HG03575 (cell line): ENCODE measurements at regions not wholly inside any gene's neighbourhood (a gene's known extent, or its start where the extent isn't known, plus 50 kb on each side); places are given as distances from the start of the nearest gene placed in this dataset.

ENCODE experiments used
- ATAC-seq: cut with Tn5 transposase; IDR thresholded peaks from one replicate; pipeline ENCODE4 v1.9.1; 2021; ENCODE audit not compliant: unreplicated experiment, insufficient number of reproducible peaks, low FRiP score; ENCODE audit errors: extremely low read depth

DNA sequence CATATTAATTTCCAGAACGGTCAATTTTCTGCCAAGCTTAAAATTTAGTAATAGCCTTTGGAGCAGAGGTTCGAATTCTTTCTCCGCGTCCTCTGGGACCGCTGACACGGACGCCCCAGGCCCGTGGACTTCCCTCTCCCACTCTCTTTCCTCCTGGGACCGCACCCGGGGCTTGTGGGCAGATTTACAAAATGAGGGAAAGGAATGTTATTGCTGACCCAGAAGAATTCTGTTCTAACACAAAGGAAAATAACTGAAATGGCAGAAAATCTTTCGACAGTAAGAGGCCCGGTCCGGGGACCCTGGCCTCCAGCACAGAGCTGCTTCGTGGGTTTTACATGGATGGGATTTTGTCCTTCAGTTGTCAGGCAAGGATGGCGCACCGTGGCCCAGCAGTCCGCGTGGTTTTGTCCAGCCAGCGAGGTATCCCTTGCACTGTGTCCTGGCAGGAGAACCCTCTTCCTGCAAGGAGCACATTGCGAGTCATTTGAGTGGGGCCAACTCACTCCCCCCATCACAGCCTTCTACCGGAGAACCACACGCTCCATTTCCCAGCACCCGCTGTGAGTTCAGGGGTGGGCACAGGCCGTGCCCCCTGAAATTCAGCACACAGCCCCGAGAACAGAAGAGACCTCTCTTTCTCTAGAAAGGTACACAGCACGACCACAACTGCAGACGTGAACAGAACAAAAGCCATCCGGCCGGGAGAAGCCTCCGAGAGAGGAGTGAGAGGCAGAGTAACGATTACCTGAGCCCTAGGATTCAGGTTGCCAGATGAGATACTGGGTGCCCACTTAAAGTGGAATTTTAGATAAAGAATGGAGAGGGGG, 106.0 kb upstream of the AFDN start:
- no peak for ATAC-seq

DNA sequence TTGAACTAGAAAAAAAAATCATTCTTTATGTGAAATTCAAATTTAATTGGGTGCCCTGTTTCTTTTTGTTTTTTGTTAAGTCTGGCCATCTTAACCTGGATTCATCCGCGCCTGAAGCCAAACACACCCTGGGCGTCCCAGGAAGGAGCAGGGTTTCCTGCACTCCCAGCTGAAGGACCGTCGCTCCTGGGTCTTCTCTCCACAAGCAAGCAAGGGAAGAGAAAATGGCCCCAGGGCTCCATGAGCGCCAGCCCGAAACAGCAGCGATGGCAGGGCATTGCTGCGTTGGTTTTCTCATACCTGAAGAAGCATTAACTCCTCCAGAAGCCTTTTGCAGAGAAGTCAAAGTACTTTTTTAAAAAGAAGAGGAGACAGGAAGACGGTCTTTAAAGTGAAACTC, 105.4 kb upstream of the AFDN start:
- ATAC-seq = no peak

- ATAC-seq = no peak
Measured at GRCh38 chr6:167722634-167723309, 103.9 kb upstream of the AFDN start.

DNA sequence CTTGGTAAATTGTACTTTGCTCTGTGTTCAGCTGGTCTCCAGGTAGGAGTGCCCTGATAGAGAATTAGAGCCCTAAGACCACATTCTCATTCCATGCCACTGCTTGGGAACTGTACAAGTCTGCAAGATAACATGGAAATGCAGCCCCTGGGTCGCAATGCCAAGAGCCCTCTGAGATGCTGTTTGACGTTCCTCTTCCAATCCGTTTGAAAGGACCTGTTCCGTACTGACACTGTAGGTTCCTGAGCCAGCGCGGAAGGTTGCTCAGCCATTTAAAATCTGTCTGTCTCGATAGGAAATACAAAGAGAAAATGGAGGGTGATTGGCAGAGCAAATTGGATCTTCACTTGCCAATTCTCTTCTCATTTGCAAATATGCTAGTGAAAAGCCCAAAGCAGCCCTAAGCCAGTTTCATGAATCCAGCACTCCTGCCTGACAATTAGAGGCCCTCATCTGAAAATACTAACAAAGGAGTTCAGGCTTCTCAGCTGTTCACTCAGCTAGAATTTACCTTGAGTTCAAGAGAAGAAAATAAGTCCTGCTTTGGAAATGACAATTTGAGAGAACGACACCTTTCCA, 100.6 kb upstream of the AFDN start:
- no peak for ATAC-seq

- no peak for ATAC-seq
Measured at GRCh38 chr6:167730441-167730840, 96.3 kb upstream of the AFDN start.

- no peak for ATAC-seq
Measured at GRCh38 chr6:167731216-167731615, 95.5 kb upstream of the AFDN start.

- no peak for ATAC-seq
Measured at GRCh38 chr6:167731731-167732422, 94.8 kb upstream of the AFDN start.

DNA sequence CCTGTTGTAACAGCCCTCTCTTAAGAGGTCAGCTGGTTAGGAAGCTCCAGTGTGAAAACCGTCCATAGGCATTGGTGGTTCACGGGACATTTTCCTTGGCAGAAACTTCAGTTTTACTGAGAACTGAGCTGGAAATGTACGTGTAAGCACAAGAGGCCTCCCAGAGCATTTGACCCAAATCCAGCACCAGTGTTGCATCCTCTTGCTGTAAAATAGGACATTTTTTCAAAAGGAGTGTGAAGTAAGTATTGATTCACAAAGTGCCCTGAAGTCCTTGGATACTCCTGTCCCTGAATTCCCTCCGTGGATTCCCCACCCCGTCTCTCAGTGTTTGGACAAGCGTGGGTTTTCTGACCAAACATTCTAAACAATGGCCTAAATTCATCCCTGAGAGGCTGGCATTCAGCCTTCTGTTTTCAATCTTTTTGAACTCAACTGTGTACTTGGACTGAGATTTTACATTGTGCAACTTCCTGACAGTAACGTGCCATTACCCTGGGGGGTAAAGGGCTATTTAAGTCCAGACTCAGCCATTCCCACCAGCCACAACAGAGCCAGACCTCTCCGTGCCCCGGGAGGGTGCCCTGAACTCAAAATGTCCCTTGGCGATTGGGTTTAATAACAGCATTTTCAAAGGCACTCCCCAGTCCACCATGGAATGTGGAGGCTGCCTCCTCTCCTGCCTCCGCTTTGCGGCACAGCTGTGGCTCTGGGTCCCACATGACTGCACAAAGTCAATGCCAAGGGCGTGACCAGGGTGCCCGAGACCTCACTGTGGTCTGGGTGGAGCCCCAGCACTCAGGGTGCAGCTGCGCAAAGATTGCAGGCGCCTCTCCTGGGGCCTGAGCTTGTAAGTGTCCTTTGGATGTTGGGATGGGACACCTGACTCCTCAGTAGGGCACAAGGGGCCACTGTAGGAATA, 92.7 kb upstream of the AFDN start:
- no peak for ATAC-seq

DNA sequence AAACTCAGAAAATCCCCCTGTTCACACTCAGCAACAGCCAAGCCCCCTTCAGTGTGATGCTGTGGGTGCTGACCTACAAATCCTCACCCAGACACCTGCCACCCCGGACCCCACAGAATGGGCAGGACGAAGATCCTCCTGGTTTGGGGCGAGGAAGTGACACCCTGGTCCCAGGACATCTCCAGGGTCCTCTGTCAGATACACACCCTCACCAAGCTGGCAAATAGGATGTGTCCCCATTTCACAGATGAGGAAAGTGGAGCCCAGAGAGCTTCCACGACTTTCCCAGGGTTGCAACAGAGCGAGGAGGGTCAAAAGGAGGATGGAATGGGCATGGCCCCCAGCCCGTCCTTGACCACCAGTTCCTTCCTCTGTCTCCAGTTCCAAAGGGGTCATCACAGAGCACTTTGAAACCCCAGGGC, 92.0 kb upstream of the AFDN start:
- no peak for ATAC-seq

GRCh38 chr6:167735084-167735950, 91.4 kb upstream of the AFDN start:
- ATAC-seq = no peak

GRCh38 chr6:167735951-167736288, 90.8 kb upstream of the AFDN start:
- ATAC-seq = no peak

DNA sequence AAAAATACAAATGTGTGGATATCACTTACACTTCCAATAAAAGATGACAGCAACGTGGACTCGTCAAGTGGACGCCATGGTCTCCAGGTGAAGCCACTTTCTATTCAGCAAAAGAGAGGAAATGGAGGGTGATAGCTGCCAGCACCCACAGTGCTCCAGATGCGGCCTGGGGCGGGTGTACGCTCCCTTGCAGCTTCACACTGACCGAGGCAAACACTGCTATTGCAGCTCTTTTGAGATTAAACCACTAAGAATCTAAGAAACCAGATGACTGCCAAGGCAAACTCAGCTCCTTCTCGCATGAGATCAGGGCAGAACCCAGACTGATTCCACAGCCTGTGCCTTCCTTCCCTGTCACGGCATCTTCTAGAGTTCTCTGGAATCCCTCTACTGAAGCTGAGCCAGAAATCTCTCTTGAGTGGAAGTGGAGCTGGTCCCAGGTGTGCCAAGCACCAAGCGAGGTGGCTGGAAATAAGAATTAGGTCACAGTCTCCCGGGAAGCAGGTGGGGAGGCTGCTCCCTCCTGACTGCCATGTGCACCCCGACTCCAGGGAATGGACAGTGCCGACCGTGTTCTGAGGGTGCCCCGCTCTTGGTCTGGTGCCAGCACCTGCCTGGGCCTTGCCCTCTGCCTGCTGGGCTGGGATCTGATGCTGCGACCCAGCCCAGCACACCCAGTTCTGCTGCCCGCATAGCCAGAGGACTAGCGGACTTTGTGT, 90.1 kb upstream of the AFDN start:
- ATAC-seq = no peak

GRCh38 chr6:167737205-167737830, 89.4 kb upstream of the AFDN start:
- no peak for ATAC-seq

GRCh38 chr6:167738386-167738785, 88.3 kb upstream of the AFDN start:
- ATAC-seq = no peak

GRCh38 chr6:167739721-167740475, 86.8 kb upstream of the AFDN start:
- ATAC-seq = no peak

DNA sequence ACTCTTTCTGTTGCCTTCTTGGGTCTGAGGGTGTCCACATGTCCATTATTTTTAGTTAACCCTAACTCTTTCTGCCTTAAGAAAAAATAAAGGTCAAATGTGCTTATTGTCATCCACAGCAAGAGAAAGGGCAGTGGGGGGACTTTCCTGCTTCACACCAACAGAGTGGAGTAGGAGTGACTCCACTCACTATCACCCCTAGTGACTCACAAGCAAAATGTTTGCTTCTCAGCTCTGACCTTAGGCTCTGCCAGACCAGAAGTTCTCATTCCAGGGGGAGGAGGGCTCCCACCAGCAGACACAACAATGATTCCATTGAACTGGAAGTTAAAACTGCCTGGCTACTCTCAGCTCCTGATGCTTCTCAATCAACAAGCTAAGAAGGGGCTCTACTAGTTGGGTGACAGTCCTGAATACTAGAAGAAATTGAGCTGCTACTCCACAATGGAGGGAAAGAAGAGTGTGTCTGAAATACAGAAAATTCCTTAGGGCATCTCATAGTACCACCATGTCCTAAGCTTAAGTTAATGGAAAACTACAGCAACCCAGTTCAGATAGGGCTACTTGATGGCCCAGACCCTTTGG, 83.9 kb upstream of the AFDN start:
- no peak for ATAC-seq
